ENCODE measurements at regions not wholly inside any gene's neighbourhood (a gene's known extent, or its start where the extent isn't known, plus 50 kb on each side); places are given as distances from the start of the nearest gene placed in this dataset.

- dilution Hi-C loops (cut with MboI; ENCODE audit: extremely low pct_ligation_motif_present, low sequenced_read_pairs) = no loop called here
- H3K27ac ChIP-seq (ENCODE audit: insufficient read depth, low read depth, low read length) = no peak overlapping the region
- FAIRE-seq = no peak
- CTCF ChIA-PET = no interaction called here
- H3K4me2 ChIP-seq (ENCODE audit: insufficient read depth, low read length) = no peak overlapping the region
- no peaks in the 10 kb centered on the region for H3K36me3 ChIP-seq (ENCODE audit: control insufficient read depth in 2 of 2, extremely low read depth in 1 of 2, insufficient read depth in 2 of 2, low read length in 2 of 2)
- no TSS peak for BruUV-seq (replicated peaks)
- no peak overlapping the region for H2AFZ ChIP-seq (ENCODE audit: low read depth, low read length)
- POLR2A ChIA-PET = no interaction called here
- no peak overlapping the region for H3K9ac ChIP-seq (replicated peaks; ENCODE audit: extremely low read depth, insufficient read depth, low read length)
- H4K20me1 ChIP-seq (replicated peaks; ENCODE audit: control insufficient read depth, extremely low read depth, insufficient read depth, low read length) = no peaks in the 10 kb centered on the region
- no peak overlapping the region for H3K4me3 ChIP-seq (replicated peaks in 1 of 3; ENCODE audit: insufficient read depth in 1 of 3, low read depth in 1 of 3, low read length in 3 of 3)
- no peaks in the 10 kb centered on the region for H3K79me2 ChIP-seq (ENCODE audit: control insufficient read depth, insufficient read depth, low read length)
- H3K4me1 ChIP-seq (ENCODE audit: control insufficient read depth, extremely low read depth, insufficient read depth, low read length) = no peaks in the 10 kb centered on the region
- H3K27me3 ChIP-seq (ENCODE audit: control insufficient read depth in 2 of 2, insufficient read depth in 2 of 2, low read length in 2 of 2) = no peaks in the 10 kb centered on the region
- H3K9me1 ChIP-seq (replicated peaks; ENCODE audit: control insufficient read depth, extremely low read depth, insufficient read depth, low read length) = no peaks in the 10 kb centered on the region
- DNase-seq (ENCODE audit: low read depth, low spot score) = no peak
- TF ChIP-seq POLR2AphosphoS5 (IDR thresholded peaks at IDR 0.05; ENCODE audit: insufficient read depth, low read depth, low read length) (no peak), CTCF (IDR thresholded peaks at IDR 0.05; ENCODE audit: extremely low read depth in 1 of 2, insufficient read depth in 1 of 2, low read depth in 1 of 2, low read length in 2 of 2) (no peak), FOS (IDR thresholded peaks at IDR 0.05; ENCODE audit: borderline replicate concordance, insufficient read depth, low read length) (no peak), MYC (IDR thresholded peaks at IDR 0.05; ENCODE audit: low read depth, low read length) (no peak), POLR2A (IDR thresholded peaks at IDR 0.05; ENCODE audit: low read depth, low read length) (no peak), GATA2 (IDR thresholded peaks at IDR 0.05; ENCODE audit: insufficient read depth, insufficient read length, low read depth, low read length) (no peak), JUN (IDR thresholded peaks at IDR 0.05; ENCODE audit: borderline replicate concordance, insufficient read depth, insufficient read length, low read depth) (no peak), EZH2 (IDR thresholded peaks at IDR 0.05; ENCODE audit: borderline replicate concordance, low read depth, low read length, severe bottlenecking) (no peak)
- TF ChIP-seq, protein P1, sequence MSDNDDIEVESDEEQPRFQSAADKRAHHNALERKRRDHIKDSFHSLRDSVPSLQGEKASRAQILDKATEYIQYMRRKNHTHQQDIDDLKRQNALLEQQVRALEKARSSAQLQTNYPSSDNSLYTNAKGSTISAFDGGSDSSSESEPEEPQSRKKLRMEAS (IDR thresholded peaks at IDR 0.05; ENCODE audit: insufficient read depth, insufficient read length) = no peak
- intact Hi-C loops (cut with micrococcal nuclease) = no loop called here
- no peaks in the 10 kb centered on the region for H3K9me3 ChIP-seq (replicated peaks; ENCODE audit: control insufficient read depth, insufficient read depth, low read length)
These were observed 270.0 kb downstream of the DACT1 start for GRCh38 chr14:58907803-58908202.
